ENCODE measurements at regions not wholly inside any gene's neighbourhood (a gene's known extent, or its start where the extent isn't known, plus 50 kb on each side); places are given as distances from the start of the nearest gene placed in this dataset.
A peak's percentile ranks its signal among the peaks of the same experiment; 100 is the strongest.
"Not testable (repeated sequence)": the region's sequence is repeated elsewhere in the genome, so short reads cannot be mapped to it uniquely, and the experiment has no call there.

DNA sequence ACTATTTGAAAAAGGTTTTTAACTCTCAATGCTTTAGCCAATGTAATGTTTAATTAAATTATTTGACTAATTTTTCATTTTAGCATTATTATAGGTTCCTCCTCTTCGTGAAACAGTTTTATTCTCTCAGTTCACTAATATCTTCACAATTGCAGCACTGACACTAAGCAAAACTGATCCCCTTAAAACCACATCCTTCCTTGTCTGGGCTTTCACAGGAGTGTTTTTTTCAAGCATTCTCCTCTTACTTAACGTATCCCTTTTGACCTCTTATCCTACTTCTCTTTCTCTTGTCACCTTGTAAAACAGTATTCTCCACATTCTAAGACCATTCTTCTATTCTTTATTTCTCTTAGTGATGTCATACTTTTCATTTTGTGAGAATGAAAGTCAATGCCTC, 112.8 kb downstream of the DSC3 start:
- no peak for DNase-seq (ENCODE audit: low spot score)

DNA sequence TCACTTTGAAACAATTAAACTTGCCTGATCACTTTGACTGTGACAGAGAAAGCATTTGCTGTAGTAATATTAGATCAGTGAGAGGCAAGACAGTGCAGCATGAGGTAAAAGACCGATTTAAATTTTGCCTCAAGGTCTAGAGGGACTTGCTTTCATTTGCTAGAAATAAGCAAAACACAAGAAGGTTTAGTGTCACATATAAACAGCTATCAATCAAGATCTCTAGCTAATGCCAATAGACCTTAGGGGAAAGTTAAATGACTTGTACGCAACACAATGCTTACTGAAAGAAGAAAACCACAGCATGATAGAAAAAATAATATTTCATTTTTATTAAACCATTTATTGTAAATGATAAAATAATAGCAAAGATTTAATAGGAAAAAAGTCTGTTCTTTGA, 113.5 kb downstream of the DSC3 start:
- DNase-seq (ENCODE audit: low spot score), result no peak

- no peak for DNase-seq (ENCODE audit: low spot score)
Observed at GRCh38 chr18:30927517-30928075, 114.9 kb downstream of the DSC3 start.

DNA sequence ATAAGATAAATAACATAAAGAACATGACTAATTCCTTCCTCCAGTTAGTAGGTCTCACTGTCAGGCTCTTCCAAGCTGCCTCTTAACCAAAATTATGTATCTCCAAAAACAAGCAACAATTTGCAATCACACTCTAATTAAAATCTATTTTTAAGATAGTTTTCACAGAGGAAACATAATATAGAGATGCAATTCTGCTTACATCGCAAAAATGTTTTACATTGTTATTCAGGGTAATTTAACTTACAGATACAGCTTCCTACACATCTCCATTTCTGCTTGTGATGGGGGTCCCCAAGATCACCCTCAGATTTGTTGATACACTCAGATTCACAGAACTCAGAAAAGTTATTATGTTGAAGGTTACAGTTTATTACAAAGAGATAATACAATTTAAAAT, 115.5 kb downstream of the DSC3 start:
- DNase-seq (ENCODE audit: low spot score), result no peak

GRCh38 chr18:30925795-30926194, 116.7 kb downstream of the DSC3 start:
- no peak for DNase-seq (ENCODE audit: low spot score)

DNA sequence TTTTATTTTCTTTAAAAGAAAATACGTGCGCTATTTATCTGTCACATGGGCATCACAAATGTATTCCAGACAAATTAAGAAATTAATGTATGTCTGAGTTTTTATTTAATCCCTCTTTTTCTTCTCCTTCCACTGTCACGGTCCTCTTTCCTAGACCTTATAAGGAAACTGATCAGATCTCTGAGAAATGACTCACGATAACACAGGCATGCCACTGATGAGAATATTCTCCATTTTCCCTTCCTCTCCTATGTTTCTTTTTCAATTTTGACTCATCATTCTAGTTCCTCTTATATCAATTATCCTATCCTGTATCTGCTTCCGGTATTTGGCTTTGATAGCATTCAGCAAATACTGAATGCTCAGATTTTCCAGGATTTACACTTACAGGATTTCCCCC, 121.8 kb downstream of the DSC3 start:
- no peak for DNase-seq (ENCODE audit: low spot score)

GRCh38 chr18:30920351-30920750, 122.2 kb downstream of the DSC3 start:
- DNase-seq (ENCODE audit: low spot score), result no peak

DNA sequence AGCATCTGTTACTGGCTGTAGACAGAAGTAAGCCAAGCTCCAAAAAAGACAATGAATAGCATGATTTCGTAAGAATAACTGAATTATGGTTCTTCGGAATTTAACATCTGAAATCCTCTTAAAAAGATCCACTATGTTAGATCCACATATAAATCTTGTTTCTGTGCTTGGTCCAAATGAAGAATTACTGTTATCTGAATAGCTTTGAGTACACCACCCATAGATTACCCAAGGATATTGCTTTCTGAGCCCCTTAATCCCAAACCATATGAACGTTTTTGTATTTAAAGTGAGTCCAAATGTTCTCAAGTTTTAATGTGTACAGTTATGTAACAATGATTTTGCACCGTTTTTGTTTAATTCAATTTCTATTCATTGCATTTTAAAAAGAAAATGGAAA, 124.9 kb downstream of the DSC3 start:
- no peak for DNase-seq (ENCODE audit: low spot score)

DNA sequence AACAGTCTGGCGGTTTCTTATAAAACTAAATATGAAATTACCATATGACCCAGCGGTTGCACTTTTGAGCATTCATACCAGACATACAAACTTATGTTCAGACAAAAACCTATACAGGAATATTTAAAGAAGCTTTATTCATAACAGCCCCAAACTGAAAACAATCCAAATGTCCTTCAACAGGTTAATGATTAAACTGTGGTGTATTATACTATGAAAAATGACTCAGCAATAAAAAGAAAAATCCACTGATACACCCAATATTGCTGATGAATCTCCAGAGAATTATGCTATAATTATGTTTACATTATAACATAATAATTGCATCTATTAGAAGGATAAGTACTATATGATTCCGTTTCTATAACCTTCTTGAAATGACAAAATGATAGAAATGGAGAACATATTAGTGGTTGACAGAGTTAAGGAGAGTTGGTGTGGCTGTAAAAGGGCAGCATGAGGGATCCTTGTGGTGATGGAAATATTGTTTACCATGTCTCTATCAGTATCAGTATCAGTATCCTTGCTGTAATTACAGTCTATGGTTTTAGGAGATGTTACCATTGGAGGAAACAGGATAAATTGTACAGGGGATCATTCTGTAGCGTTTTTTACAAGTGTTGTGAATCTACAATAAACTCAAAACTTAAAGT, 127.1 kb downstream of the DSC3 start:
- DNase-seq (ENCODE audit: low spot score), result no peak

- DNase-seq (ENCODE audit: low spot score), result no peak
Observed at GRCh38 chr18:30908381-30908780, 134.2 kb downstream of the DSC3 start.

DNA sequence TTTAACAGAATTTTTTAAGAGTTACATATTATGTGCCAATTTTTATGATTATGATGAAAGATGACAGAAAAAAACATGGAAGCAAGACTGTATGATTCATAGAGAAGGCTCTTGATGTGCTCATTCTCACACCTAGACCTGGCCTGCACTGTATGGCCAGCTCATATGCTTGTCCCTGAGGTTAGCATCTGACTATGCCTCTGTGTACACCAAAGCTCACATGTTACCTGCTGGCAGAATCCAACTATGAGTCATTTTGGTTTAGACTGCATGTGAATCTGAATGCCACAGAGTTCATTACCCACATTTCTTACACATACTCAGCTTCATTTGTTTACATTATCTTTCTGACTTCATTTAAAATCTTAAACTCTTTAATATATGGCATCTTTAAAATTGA, 139.0 kb downstream of the DSC3 start:
- no peak for DNase-seq (ENCODE audit: low spot score)

GRCh38 chr18:30889519-30890301, 152.8 kb downstream of the DSC3 start:
- peak; percentile 57 for DNase-seq (ENCODE audit: low spot score)

- no peak for DNase-seq (ENCODE audit: low spot score)
Observed at GRCh38 chr18:30888344-30888743, 154.2 kb downstream of the DSC3 start.

DNA sequence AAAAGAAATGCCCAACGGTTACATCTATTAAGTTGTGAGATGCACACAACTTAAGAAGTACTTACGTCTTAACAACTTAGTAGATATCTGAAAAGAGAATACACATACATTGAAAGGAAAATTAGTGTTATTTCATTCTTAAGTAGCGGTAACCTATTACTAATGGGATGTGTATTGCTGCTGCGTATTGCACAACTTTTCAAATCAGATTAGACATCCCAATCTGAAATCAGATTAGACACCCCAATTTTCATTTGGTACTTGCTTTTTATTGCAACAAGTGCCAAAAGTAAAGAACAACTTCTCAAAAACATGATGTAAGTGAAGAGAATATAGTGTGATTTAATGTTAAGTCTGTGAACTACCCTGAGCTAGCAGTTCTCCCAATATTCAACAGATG, 155.5 kb downstream of the DSC3 start:
- no peak for DNase-seq (ENCODE audit: low spot score)

DNA sequence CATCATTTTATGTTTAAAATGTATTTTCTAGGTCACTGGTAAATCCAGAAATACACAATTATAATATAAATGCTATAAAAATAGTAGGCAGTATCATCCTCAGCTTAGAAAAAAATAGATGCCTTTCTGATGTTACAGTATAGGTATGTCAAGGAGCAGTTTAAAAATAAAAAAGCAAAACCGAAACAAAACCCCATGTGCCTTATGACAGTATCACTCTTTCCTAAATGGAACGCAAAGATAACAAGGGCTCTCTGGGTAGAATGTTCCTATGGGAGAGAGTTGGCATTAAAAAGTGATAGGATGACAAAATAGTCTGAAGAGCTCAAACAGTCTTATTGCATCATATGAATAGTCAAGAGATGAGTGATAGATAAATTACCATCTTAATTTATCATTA, 172.1 kb downstream of the DSC3 start:
- DNase-seq (ENCODE audit: low spot score), result no peak

GRCh38 chr18:30862900-30863299, 179.6 kb downstream of the DSC3 start:
- no peak for DNase-seq (ENCODE audit: low spot score)

- DNase-seq (ENCODE audit: low spot score), result no peak
Observed at GRCh38 chr18:30860741-30861140, 181.8 kb downstream of the DSC3 start.

GRCh38 chr18:30859036-30859435, 183.5 kb downstream of the DSC3 start:
- DNase-seq (ENCODE audit: low spot score), result no peak

- no peak for DNase-seq (ENCODE audit: low spot score)
Observed at GRCh38 chr18:30858560-30858959, 184.0 kb downstream of the DSC3 start.

DNA sequence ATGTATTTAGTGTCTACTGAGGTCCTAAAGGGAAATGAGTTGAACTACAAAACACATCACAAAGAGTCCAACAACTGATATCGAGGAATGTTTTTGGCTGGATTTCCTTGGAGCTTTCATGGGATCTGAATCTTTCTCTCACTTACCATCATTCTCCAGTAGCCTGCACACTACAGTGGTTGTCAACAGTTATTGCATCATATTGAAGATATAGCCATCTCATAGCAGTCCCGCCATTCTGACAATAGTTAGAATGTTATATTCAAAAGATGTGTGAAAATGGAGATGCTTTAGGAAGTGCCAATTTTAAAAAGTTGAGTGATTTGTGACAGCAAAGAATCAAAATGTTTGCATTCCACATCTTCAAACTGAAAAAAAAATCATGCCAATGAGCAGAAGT, 186.8 kb downstream of the DSC3 start:
- no peak for DNase-seq (ENCODE audit: low spot score)

DNA sequence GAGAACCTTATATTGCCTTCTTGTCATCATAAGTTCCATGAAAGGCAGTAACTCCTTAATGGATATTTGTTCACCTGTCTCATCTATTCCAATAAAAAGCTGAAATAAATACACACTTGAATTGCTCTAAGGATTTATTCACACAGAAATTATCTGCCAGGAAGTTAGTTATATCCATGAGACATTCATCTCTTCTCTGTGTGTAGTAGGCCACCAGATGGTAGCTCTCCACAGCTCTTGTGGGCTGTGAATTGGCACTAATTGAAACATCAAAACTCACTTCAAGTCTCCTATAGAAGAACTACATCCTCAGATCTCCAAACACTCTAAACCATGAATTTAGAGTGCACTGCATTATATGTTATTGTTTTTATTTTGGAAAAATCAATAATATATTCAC, 189.6 kb downstream of the DSC3 start:
- no peak for DNase-seq (ENCODE audit: low spot score)

DNA sequence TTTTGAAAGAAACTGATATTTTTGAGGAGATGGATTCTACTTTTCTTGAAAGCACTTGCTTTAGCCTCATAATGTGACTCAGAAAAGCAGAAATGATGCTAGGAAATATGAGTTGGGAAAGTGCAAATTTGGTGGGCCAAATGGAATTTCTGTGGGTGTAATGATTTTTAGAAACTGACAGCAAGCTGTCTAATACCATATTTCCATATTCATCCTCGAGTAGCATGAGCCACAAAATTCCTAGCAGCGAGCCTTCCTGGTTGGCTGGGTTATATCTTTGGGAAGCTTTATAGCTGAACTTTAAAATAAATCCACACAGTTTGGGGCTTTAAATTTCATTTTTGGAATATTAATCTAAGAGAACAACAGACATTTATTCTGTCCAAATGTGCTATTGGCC, 190.0 kb downstream of the DSC3 start:
- no peak for DNase-seq (ENCODE audit: low spot score)

- DNase-seq (ENCODE audit: low spot score), result not testable (repeated sequence)
Observed at GRCh38 chr18:30839056-30839561, 203.4 kb downstream of the DSC3 start.
